ENCODE measurements at regions not wholly inside any gene's neighbourhood (a gene's known extent, or its start where the extent isn't known, plus 50 kb on each side); places are given as distances from the start of the nearest gene placed in this dataset.

GRCh38 chr13:102984210-102984609 lies 82.0 kb downstream of the SLC10A2 start:
- TF ChIP-seq CTCF (IDR thresholded peaks at IDR 0.05), result no peak
- TF ChIP-seq POLR2A (IDR thresholded peaks at IDR 0.05), result no peak
- TF ChIP-seq POLR2AphosphoS5 (IDR thresholded peaks at IDR 0.05), result no peak
- TF ChIP-seq EP300 (IDR thresholded peaks at IDR 0.05), result no peak

Data from suprapubic skin (tissue), 4 donors.